ENCODE measurements at regions not wholly inside any gene's neighbourhood (a gene's known extent, or its start where the extent isn't known, plus 50 kb on each side); places are given as distances from the start of the nearest gene placed in this dataset.

DNA sequence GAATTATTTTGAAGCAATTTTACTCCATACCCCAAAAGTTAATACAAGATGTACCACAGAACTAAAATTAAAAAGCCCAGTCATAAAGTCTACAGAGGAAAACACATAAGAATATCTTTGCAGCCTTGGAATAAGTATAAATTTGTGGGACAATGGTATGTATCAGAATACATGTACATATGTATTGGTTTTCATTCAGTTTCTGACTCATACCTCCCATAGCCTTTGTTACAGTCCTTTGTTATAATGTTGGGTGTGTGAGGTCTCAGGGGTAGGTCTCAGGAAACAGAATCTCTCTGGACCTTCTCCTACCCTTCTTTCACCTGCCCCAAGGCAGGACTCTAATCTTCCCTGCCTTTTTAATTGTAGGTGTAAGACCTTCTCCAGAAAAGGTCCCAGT, 1370.7 kb upstream of the CDH2 start:
- TF ChIP-seq, protein P1, sequence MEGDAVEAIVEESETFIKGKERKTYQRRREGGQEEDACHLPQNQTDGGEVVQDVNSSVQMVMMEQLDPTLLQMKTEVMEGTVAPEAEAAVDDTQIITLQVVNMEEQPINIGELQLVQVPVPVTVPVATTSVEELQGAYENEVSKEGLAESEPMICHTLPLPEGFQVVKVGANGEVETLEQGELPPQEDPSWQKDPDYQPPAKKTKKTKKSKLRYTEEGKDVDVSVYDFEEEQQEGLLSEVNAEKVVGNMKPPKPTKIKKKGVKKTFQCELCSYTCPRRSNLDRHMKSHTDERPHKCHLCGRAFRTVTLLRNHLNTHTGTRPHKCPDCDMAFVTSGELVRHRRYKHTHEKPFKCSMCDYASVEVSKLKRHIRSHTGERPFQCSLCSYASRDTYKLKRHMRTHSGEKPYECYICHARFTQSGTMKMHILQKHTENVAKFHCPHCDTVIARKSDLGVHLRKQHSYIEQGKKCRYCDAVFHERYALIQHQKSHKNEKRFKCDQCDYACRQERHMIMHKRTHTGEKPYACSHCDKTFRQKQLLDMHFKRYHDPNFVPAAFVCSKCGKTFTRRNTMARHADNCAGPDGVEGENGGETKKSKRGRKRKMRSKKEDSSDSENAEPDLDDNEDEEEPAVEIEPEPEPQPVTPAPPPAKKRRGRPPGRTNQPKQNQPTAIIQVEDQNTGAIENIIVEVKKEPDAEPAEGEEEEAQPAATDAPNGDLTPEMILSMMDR (IDR thresholded peaks at IDR 0.05): no peak
- TF ChIP-seq ZFX (IDR thresholded peaks at IDR 0.05; ENCODE audit: borderline replicate concordance): no peak
